HUES48 (cell line): ENCODE measurements at regions not wholly inside any gene's neighbourhood (a gene's known extent, or its start where the extent isn't known, plus 50 kb on each side); places are given as distances from the start of the nearest gene placed in this dataset.

Source experiments
- H3K27ac ChIP-seq: one replicate; pipeline ENCODE4 v1.7.0; 2013; ENCODE audit warnings: low read depth, low read length, inconsistent platforms
- H3K27me3 ChIP-seq: 2 replicates; pipeline ENCODE4 v1.6.1; 2013; ENCODE audit warnings: mild to moderate bottlenecking, low read length; ENCODE audit not compliant: control insufficient read depth, insufficient read depth
- H3K36me3 ChIP-seq: 2 replicates; pipeline ENCODE4 v1.6.1; 2013; ENCODE audit warnings: low read length; ENCODE audit not compliant: control insufficient read depth, insufficient read depth
- H3K4me1 ChIP-seq: 2 replicates; pipeline ENCODE4 v1.6.1; 2013; ENCODE audit warnings: mild to moderate bottlenecking, low read length; ENCODE audit not compliant: control insufficient read depth, insufficient read depth
- H3K4me3 ChIP-seq: 2 replicates; pipeline ENCODE4 v1.5.1; 2013; ENCODE audit warnings: mild to moderate bottlenecking, low read depth, low read length
- H3K9ac ChIP-seq: 2 replicates; pipeline ENCODE4 v1.6.1; 2013; ENCODE audit warnings: mild to moderate bottlenecking, low read depth, low read length, moderate library complexity
- H3K9me3 ChIP-seq: 2 replicates; pipeline ENCODE4 v1.6.1; 2013; ENCODE audit warnings: low read length; ENCODE audit not compliant: control insufficient read depth, insufficient read depth

DNA sequence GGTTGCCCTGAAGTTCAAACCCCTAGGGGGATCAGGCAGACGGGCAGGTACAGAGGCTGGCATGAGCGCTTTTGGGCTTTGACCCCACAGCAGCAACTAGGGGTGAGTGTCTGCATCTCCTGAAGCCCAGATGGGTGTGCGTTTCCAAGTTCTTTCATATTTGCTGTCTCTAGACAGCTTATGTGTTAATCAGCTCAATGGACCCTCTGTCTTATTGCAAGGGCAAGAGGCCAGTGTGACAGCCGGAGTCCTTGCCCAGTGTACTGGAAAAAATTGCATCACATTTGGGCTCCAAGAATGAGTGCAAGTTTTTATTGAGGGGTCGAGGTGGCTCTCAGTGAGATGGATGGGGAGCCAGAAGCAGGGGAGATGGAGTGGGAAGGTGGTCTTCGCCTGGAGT is 1863.7 kb upstream of the RAG2 start:
- H3K4me1 ChIP-seq, result no peaks in the 10 kb centered on the region
- no peak overlapping the region for H3K27ac ChIP-seq
- H3K4me3 ChIP-seq, result no peak overlapping the region
- no peak overlapping the region for H3K9ac ChIP-seq
- H3K9me3 ChIP-seq, result no peaks in the 10 kb centered on the region
- H3K27me3 ChIP-seq, result no peaks in the 10 kb centered on the region
- no peaks in the 10 kb centered on the region for H3K36me3 ChIP-seq

DNA sequence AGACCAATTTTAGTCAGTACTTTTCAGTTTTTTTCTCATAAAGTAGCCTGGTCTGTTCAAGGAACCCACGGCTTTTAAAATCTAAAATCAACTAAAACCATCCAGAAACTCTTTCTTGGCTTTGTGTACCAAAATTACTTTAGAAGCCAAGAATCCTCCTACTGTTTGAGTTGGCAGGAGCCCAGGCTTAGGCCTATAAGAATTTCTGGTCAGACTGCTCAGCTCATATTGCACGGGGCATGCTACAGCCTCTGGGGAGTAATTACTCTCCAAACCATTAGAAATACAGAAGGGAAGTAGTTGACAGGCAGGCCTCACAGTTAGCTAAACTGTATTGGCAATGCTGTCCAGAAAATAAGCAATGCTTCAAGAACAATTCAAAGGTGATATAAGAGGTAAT is 1862.9 kb upstream of the RAG2 start:
- no peaks in the 10 kb centered on the region for H3K9me3 ChIP-seq
- no peak overlapping the region for H3K9ac ChIP-seq
- H3K27ac ChIP-seq, result no peak overlapping the region
- no peak overlapping the region for H3K4me3 ChIP-seq
- no peaks in the 10 kb centered on the region for H3K27me3 ChIP-seq
- H3K4me1 ChIP-seq, result no peaks in the 10 kb centered on the region
- no peaks in the 10 kb centered on the region for H3K36me3 ChIP-seq

DNA sequence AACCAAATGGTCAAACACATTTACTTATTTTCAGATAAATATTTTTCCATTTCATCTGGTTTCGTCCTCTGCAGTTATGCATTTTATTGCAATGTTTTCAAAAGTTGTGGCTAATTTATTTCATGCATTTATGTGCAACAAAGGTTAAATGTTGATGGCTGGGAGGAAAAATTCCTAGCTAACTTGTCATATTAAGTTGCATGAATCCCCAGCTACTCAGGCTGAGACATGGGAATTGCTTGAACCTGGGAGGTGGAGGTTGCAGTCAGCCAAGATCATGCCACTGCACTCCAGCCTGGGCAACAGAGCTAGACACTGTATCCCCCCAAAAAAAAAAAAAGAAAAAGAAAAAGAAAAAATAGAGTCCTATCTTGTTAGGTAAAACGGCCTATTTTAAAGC is 1862.4 kb upstream of the RAG2 start:
- H3K36me3 ChIP-seq, result no peaks in the 10 kb centered on the region
- H3K27ac ChIP-seq, result no peak overlapping the region

DNA sequence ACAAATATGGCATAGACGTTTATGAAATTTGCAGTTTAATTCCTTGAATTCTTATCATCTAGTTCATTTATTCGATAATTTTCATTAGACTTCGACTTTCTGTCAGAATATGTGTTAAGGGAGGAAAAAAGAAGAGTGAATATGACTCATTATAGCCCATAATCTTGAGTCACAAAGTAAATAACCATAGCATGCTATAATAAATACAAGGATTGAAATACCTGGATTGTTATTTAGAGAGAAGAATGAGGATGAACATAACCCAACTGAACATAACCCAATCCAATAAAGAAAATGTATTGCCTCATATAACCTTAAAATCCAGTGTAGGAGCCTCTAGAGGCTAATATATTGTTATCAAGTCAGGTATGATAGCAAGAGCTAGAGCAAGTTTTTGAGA is 1858.3 kb upstream of the RAG2 start:
- H3K4me1 ChIP-seq, result no peaks in the 10 kb centered on the region
- H3K36me3 ChIP-seq, result no peaks in the 10 kb centered on the region
- no peak overlapping the region for H3K9ac ChIP-seq
- H3K27ac ChIP-seq, result no peak overlapping the region
- H3K9me3 ChIP-seq, result no peaks in the 10 kb centered on the region
- no peak overlapping the region for H3K4me3 ChIP-seq
- no peaks in the 10 kb centered on the region for H3K27me3 ChIP-seq

More for the DNA sequence above, 1862.4 kb upstream of the RAG2 start:
- no peaks in the 10 kb centered on the region for H3K27me3 ChIP-seq
- H3K4me1 ChIP-seq, result no peaks in the 10 kb centered on the region
- H3K4me3 ChIP-seq, result no peak overlapping the region
- no peak overlapping the region for H3K9ac ChIP-seq
- no peaks in the 10 kb centered on the region for H3K9me3 ChIP-seq

DNA sequence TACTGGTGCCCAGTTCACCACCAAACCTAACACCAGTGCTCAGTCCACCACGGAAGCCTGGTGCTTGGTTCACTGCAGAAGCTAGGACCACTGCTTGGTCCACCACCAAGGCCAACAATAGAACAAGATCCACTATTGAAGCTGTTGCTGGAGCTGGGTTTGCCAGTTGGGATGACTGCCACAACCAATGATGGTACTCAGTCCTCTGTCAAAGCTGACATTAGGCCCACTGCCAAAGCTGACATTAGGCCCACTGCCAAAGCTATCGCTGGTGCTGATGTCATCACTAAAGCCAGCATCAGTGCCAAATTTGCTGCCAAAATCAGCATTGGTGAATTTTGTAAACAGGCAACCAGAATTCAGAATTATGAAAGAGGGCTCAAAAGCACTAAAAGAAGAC is 1850.2 kb upstream of the RAG2 start:
- Histone ChIP-seq H3K27me3 (no peaks in the 10 kb centered on the region), H3K36me3 (no peaks in the 10 kb centered on the region), H3K4me3 (no peak overlapping the region), H3K4me1 (no peaks in the 10 kb centered on the region), H3K9me3 (no peaks in the 10 kb centered on the region), H3K27ac (no peak overlapping the region), H3K9ac (no peak overlapping the region)

DNA sequence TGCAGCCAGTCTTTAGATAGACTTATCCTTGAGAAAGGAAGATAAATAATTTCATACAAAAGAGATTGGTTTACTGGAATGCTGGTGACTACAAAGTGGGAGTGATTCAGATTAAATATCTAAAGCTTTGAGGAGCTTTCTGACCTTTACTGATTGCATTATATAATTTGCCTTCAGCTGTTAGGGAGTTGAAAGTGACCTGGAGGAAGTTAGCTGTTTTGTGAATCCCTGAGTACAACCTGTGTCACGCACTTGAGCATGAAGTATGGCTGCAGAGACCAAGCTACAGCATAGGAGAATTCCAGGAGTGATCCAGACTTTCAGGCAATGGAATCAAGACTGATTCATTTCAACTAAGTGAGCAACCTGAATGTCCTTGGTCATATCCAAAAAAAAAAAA is 1848.3 kb upstream of the RAG2 start:
- no peak overlapping the region for H3K4me3 ChIP-seq
- no peak overlapping the region for H3K27ac ChIP-seq
- no peaks in the 10 kb centered on the region for H3K9me3 ChIP-seq
- H3K4me1 ChIP-seq, result no peaks in the 10 kb centered on the region
- no peaks in the 10 kb centered on the region for H3K27me3 ChIP-seq
- no peak overlapping the region for H3K9ac ChIP-seq
- H3K36me3 ChIP-seq, result no peaks in the 10 kb centered on the region

DNA sequence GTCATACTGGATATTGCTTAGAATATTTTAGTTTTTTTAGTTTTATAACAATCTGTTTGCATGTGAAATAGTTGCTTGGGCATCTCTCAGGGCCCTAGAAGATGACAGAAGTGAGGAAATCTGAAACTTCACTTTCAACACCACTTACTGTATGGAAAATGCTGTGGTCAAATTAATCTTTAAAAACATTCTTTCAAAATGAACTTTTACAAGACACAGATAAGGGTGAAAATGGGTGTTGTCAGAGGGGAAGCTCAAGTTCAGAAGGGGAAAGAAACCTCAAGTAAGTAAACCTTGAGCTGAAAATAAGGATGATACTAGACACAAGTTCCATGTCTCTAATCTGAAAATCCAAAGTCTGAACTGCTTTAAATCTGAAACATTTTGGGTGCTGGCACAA is 1840.1 kb upstream of the RAG2 start:
- Histone ChIP-seq H3K4me1 (peaks cover 14% of the 10 kb centered on the region), H3K27ac (no peak overlapping the region), H3K9me3 (no peaks in the 10 kb centered on the region), H3K4me3 (no peak overlapping the region), H3K27me3 (no peaks in the 10 kb centered on the region), H3K9ac (no peak overlapping the region), H3K36me3 (no peaks in the 10 kb centered on the region)

DNA sequence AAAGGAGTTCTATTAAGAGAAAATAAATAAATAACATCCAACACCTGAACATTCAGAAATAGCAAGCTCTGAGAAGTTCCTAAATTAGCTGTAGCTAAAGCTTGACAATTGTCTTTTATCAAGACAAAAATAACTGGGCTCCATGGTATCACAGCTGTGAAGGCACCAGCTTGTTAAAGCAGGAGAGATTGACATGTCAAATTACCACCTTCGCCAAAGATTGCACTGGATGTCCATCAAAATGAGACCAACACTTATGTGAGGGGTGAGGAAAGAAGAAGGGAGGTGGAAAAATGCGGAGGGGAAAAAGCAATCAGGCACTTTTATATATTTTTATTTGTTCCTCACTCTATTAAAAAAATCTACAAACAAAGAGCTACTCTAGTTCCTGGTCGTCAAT is 1827.5 kb upstream of the RAG2 start:
- H3K27me3 ChIP-seq, result no peaks in the 10 kb centered on the region
- no peak overlapping the region for H3K9ac ChIP-seq
- H3K36me3 ChIP-seq, result no peaks in the 10 kb centered on the region
- no peaks in the 10 kb centered on the region for H3K4me1 ChIP-seq
- H3K27ac ChIP-seq, result no peak overlapping the region
- H3K4me3 ChIP-seq, result no peak overlapping the region
- no peaks in the 10 kb centered on the region for H3K9me3 ChIP-seq

DNA sequence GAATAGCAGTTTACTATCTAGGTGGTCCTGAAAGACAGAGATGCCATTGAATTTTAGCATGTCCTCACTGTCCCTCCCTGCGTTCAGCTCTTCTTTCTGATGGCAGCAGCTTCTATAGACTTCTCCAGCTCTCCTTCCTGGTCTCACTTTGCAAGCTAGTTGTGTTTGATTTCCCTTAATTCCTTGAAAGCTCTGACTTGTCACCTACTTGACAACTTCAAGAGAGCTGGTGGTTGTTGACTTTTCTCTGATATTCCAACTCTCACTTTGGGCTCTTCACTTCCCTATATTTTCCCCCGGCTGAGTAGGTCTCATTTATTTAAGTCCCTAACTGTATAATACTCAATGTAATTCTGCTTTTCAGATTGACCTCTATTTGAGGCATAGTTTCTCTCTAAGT is 1825.0 kb upstream of the RAG2 start:
- H3K4me3 ChIP-seq, result no peak overlapping the region
- H3K9ac ChIP-seq, result no peak overlapping the region
- no peaks in the 10 kb centered on the region for H3K4me1 ChIP-seq
- no peaks in the 10 kb centered on the region for H3K27me3 ChIP-seq
- H3K27ac ChIP-seq, result no peak overlapping the region
- no peaks in the 10 kb centered on the region for H3K36me3 ChIP-seq
- no peaks in the 10 kb centered on the region for H3K9me3 ChIP-seq

DNA sequence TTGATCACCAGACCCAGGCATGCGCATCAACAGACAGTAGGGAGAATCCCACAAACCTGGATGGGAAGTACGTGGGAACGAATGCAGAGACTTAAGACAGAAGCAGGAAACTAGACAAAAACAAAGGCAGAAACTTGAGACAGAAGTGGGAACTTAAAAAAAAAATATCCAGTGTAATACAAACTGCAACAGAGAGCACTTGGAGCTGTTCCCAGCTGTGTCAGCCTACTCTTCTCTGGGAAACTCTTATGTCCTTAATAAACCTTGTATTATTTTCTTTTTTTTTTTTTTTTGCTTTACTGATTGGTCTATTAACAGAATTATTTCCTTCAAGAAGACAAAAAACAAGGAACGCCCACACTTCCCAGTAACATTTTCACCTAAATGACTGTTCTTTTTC is 1818.1 kb upstream of the RAG2 start:
- Histone ChIP-seq H3K9me3 (0 out of 2 replicates have a peak, but pooled peaks cover 7% of the 10 kb centered on the region), H3K27ac (no peak overlapping the region), H3K27me3 (no peaks in the 10 kb centered on the region), H3K36me3 (no peaks in the 10 kb centered on the region), H3K9ac (no peak overlapping the region), H3K4me1 (no peaks in the 10 kb centered on the region), H3K4me3 (no peak overlapping the region)

DNA sequence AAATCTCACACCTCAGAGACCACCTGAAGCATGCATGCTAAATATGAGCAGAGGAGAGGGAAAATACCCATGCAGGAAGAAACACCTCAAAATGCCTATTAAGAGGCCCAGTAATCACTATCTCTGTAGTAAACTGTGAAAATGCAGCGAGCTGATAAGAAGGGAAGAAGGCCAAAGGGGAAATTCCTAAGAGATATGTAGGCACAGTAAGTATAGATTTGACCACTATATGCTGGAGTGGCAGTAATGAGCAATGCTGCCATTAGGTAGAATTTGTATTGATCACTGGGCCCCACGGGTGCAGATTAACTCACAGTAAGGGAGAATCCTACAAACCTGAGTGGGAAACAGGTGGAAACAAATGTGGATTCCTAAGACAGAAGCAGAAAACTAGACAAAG is 1813.1 kb upstream of the RAG2 start:
- Histone ChIP-seq H3K36me3 (no peaks in the 10 kb centered on the region), H3K27me3 (no peaks in the 10 kb centered on the region), H3K9me3 (0 out of 2 replicates have a peak, but pooled peaks cover 7% of the 10 kb centered on the region), H3K4me1 (no peaks in the 10 kb centered on the region), H3K27ac (no peak overlapping the region), H3K4me3 (no peak overlapping the region), H3K9ac (no peak overlapping the region)

DNA sequence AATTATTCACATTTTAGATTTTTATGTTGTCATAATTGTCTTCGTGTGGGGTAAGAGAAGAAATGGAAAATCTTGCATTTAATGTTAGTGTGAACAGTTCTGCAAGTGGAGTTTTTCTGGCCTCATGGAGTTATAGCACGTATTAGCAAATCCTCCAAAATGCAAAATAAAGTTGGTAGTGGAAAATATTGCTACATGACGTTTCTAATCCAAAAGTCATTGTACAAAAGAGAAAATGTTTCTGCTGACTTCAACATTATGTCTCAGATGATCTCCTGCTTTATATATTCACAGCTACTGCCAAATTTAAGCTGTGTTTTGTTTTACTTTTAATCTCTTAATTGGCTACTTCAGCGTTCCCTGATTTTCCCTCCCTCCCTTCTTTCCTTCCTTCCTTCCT is 1804.0 kb upstream of the RAG2 start:
- Histone ChIP-seq H3K4me1 (no peaks in the 10 kb centered on the region), H3K27me3 (no peaks in the 10 kb centered on the region), H3K9me3 (no peaks in the 10 kb centered on the region; the same call in 1 of the 2 replicates), H3K36me3 (no peaks in the 10 kb centered on the region), H3K4me3 (no peak overlapping the region), H3K27ac (no peak overlapping the region), H3K9ac (no peak overlapping the region)
